OCI-LY7 (cell line): ENCODE measurements at regions not wholly inside any gene's neighbourhood (a gene's known extent, or its start where the extent isn't known, plus 50 kb on each side); places are given as distances from the start of the nearest gene placed in this dataset.

Experiments
- BruUV-seq: library from RNA; stranded (reverse); fragments of 400-500 nt; replicated peaks from 2 replicates; lab custom pipeline; 2021; lab: Mats Ljungman, UMichigan
- CTCF ChIA-PET: fragments of 300-600 bp; sonication (Branson Sonifier 250); formaldehyde crosslinking; loops from one replicate; lab custom pipeline; 2022; ENCODE audit warnings: antibody characterized with exemption; ENCODE audit not compliant: unreplicated experiment; lab: Charles Lee
- POLR2A ChIA-PET: fragments of 300-600 bp; sonication (Branson Sonifier 250); formaldehyde crosslinking; loops from one replicate; lab custom pipeline; 2022; ENCODE audit warnings: antibody characterized with exemption; lab: Charles Lee
- DNase-seq: peaks from one replicate; pipeline ENCODE4 v3.0.0-alpha.2; 2015; ENCODE audit warnings: low spot score
- H2AFZ ChIP-seq: fragments of 200-600 bp; sonication (generic), shearing (Covaris generic); 2 replicates; pipeline ENCODE4 v1.6.1; 2014; ENCODE audit warnings: mild to moderate bottlenecking, antibody characterized with exemption, low read length, moderate library complexity
- H3K27ac ChIP-seq: fragments of 200-600 bp; sonication (generic); 2 replicates; pipeline ENCODE4 v1.5.1; 2014; ENCODE audit warnings: mixed run types, low read depth, mild to moderate bottlenecking, moderate library complexity, low read length, inconsistent platforms; ENCODE audit not compliant: poor library complexity, severe bottlenecking
- H3K36me3 ChIP-seq: fragments of 200-600 bp; sonication (generic); 2 replicates; pipeline ENCODE4 v1.6.1; 2014; ENCODE audit warnings: mild to moderate bottlenecking, antibody characterized with exemption, low read length, moderate library complexity, mixed read lengths; ENCODE audit not compliant: insufficient read depth
- H3K4me1 ChIP-seq: fragments of 200-600 bp; sonication (generic); 2 replicates; pipeline ENCODE4 v1.5.1; 2014; ENCODE audit warnings: mild to moderate bottlenecking, low read length; ENCODE audit not compliant: insufficient read depth, poor library complexity, severe bottlenecking
- H3K4me2 ChIP-seq: fragments of 200-600 bp; sonication (generic); 2 replicates; pipeline ENCODE4 v1.6.1; 2014; ENCODE audit warnings: mild to moderate bottlenecking, low read length
- H3K4me3 ChIP-seq: fragments of 200-600 bp; sonication (generic); 2 replicates; pipeline ENCODE4 v1.5.1; 2014; ENCODE audit warnings: mild to moderate bottlenecking, low read depth, low read length; ENCODE audit not compliant: poor library complexity, severe bottlenecking
- H3K79me2 ChIP-seq: fragments of 200-600 bp; sonication (generic); 2 replicates; pipeline ENCODE4 v1.6.1; 2016; ENCODE audit warnings: low read depth, mild to moderate bottlenecking, low read length, moderate library complexity, mixed read lengths; ENCODE audit not compliant: insufficient read depth
- H3K9me2 ChIP-seq: fragments of 200-600 bp; sonication (generic); 2 replicates; pipeline ENCODE4 v1.6.1; 2016; ENCODE audit warnings: mild to moderate bottlenecking, low read length, mixed read lengths; ENCODE audit not compliant: insufficient read depth
- H3K9me3 ChIP-seq: fragments of 200-600 bp; sonication (generic); 2 replicates; pipeline ENCODE4 v1.6.1; 2014; ENCODE audit warnings: mild to moderate bottlenecking, mixed run types, low read length, mixed read lengths
- H4K20me1 ChIP-seq: fragments of 200-600 bp; sonication (generic); 2 replicates; pipeline ENCODE4 v1.6.1; 2014; ENCODE audit warnings: mild to moderate bottlenecking, antibody characterized with exemption, low read length, moderate library complexity, mixed read lengths; ENCODE audit not compliant: insufficient read depth
- CTCF ChIP-seq: fragments of 200-600 bp; sonication (generic); conservative IDR thresholded peaks from 2 replicates; pipeline ENCODE4 v1.5.1; 2014; ENCODE audit warnings: mild to moderate bottlenecking, antibody characterized with exemption, low read length, moderate library complexity, mixed read lengths
- EZH2phosphoT487 ChIP-seq: fragments of 200-600 bp; sonication (generic); IDR thresholded peaks from 2 replicates; pipeline ENCODE4 v1.6.1; 2018; ENCODE audit warnings: low read depth, borderline replicate concordance, mild to moderate bottlenecking, mixed run types, antibody characterized with exemption, low read length, moderate library complexity, mixed read lengths
- intact Hi-C: fragments of 100-400 bp; cut with micrococcal nuclease; formaldehyde crosslinking; loops from one replicate; pipeline ENCODE4 v1.10.0; 2022; ENCODE audit not compliant: unreplicated experiment

DNA sequence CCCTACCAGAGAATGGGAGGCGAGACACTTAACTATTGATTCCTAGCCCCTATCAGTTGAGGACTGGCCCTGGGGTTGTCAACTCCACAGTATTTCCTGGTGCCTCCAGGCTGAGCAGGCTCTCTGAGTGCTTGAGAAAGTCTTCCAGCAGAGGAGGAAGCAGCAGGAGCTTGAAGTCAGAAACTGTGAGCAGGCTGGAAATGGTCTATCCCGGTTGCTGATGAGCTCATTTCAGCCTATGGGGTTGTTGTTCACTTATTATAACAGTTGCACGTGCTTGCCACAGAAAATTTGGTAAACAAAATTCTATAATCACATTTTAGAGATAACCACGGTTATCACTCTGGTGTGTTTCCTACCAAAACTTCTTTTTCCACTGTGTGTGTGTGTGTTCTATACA, 254.7 kb upstream of the THUMPD2 start:
- peaks cover 8% of the 10 kb centered on the region; the same call in 1 of the 2 replicates for H3K36me3 ChIP-seq
- H3K27ac ChIP-seq, result no peak overlapping the region
- H3K9me3 ChIP-seq, result peaks cover 31% of the 10 kb centered on the region; the same call in 1 of the 2 replicates
- TF ChIP-seq CTCF (no peak), EZH2phosphoT487 (no peak)
- H3K4me1 ChIP-seq, result peaks cover 47% of the 10 kb centered on the region
- H3K4me2 ChIP-seq, result no peak overlapping the region
- ChIA-PET POLR2A (interaction anchor here (0.6 kb wide), 1 partner anchor 467 kb away, joined by 6 read pairs; no protein-coding TSS in a partner anchor), CTCF (no interaction called here)
- H2AFZ ChIP-seq, result peak overlapping the region; percentile 15; the same call in 1 of the 2 replicates
- intact Hi-C loops, result no loop called here
- H4K20me1 ChIP-seq, result no peaks in the 10 kb centered on the region
- BruUV-seq, result no TSS peak
- H3K79me2 ChIP-seq, result no peaks in the 10 kb centered on the region
- no peaks in the 10 kb centered on the region for H3K9me2 ChIP-seq
- no peak for DNase-seq
- H3K4me3 ChIP-seq, result no peak overlapping the region

DNA sequence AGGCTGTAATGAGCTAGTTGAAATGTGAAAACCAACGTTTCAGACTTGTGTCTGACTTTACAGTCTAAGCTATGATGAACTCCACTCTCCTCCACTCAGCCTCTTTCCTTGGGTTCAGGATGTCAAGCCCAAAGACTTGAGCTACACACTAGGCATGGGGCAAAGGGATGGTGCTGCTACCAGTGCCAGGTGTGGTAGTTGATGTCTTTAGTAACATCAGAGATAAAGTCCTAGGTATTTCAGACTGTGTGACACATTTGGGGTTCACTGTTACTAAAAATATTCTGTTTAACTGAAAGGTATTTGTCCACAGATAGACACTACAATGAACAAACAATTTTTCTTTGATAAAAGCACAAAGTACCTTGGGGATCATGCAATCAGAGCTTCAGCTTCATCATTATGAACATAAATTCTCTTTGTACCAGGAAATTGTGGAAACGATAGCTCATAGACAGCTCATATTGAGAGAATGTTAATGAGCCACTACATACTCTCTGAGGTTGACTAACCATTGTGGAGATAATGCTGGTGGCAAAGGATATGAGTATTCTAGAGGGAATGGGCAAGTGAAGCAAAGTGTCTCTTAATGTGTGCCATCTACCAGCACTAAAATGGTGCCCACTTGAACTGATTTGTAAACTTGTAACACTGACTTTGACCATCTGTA, 253.7 kb upstream of the THUMPD2 start:
- Histone ChIP-seq H3K27ac (no peak overlapping the region), H4K20me1 (no peaks in the 10 kb centered on the region), H3K79me2 (no peaks in the 10 kb centered on the region), H3K36me3 (peaks cover 8% of the 10 kb centered on the region; the same call in 1 of the 2 replicates), H2AFZ (no peak overlapping the region), H3K4me3 (no peak overlapping the region), H3K9me2 (no peaks in the 10 kb centered on the region), H3K4me2 (no peak overlapping the region), H3K9me3 (peaks cover 31% of the 10 kb centered on the region; the same call in 1 of the 2 replicates), H3K4me1 (peaks cover 47% of the 10 kb centered on the region)
- ChIA-PET POLR2A (interaction anchor here (0.6 to 1.6 kb wide), 3 partner anchors 13 to 325 kb away, joined by 4 to 5 read pairs (median 4); no protein-coding TSS in a partner anchor), CTCF (no interaction called here)
- no TSS peak for BruUV-seq
- no peak for DNase-seq
- TF ChIP-seq CTCF, result no peak
- no peak for TF ChIP-seq EZH2phosphoT487
- intact Hi-C loops, result no loop called here

DNA sequence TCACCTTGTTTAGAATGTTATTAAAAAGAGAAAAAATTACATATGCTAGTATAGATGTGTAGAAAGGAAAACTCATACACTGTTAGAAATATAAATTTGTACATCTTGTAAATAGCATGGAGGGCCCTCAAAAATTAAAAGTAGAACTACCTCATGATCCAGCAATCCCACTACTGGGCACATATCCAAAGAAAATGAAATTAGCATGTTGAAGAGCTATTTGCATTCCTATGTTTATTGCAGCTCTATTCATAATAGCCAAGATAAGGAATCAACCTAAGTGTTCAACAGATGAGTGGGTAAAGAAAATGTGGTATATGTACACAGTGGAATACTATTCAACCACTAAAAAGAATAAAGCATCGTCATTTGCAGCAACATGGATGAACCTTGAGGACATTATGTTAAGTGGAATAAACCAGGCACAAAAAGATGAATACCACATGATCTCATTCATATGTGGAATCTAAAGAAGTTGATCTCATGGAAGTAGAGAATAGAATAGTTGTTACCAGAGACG, 251.5 kb upstream of the THUMPD2 start:
- H3K9me3 ChIP-seq, result peaks cover 26% of the 10 kb centered on the region; the same call in 1 of the 2 replicates
- POLR2A ChIA-PET, result interaction anchor here (1.0 to 1.2 kb wide), 3 partner anchors 8 to 437 kb away, joined by 3 to 5 read pairs (median 3); no protein-coding TSS in a partner anchor

More for the DNA sequence above, 251.5 kb upstream of the THUMPD2 start:
- no peaks in the 10 kb centered on the region for H3K9me2 ChIP-seq
- no peak overlapping the region; the same call in 1 of the 2 replicates for H2AFZ ChIP-seq
- H3K4me2 ChIP-seq, result no peak overlapping the region
- no peaks in the 10 kb centered on the region for H3K79me2 ChIP-seq
- no peaks in the 10 kb centered on the region for H4K20me1 ChIP-seq
- peaks cover 26% of the 10 kb centered on the region for H3K4me1 ChIP-seq
- intact Hi-C loops, result no loop called here
- H3K4me3 ChIP-seq, result no peak overlapping the region
- no peak for DNase-seq
- no TSS peak for BruUV-seq
- peaks cover 8% of the 10 kb centered on the region; the same call in 1 of the 2 replicates for H3K36me3 ChIP-seq
- CTCF ChIA-PET, result no interaction called here
- no peak for TF ChIP-seq CTCF
- no peak for TF ChIP-seq EZH2phosphoT487
- no peak overlapping the region for H3K27ac ChIP-seq
